ENCODE measurements at regions not wholly inside any gene's neighbourhood (a gene's known extent, or its start where the extent isn't known, plus 50 kb on each side); places are given as distances from the start of the nearest gene placed in this dataset.

GRCh38 chr4:126023896-126024295 is 709.1 kb downstream of the FAT4 start:
- Histone ChIP-seq H3K27me3 (ENCODE audit: control insufficient read depth, insufficient read depth, low read length) (no peaks in the 10 kb centered on the region), H3K9me3 (ENCODE audit: control insufficient read depth, insufficient read depth, low read depth, low read length) (no peaks in the 10 kb centered on the region), H3K27ac (ENCODE audit: insufficient read depth, low read length) (no peak overlapping the region), H3K36me3 (ENCODE audit: control insufficient read depth, insufficient read depth, low read length) (no peaks in the 10 kb centered on the region), H3K4me1 (ENCODE audit: control insufficient read depth, extremely low read depth, insufficient read depth, low read length) (no peaks in the 10 kb centered on the region), H3K79me2 (ENCODE audit: control insufficient read depth, insufficient read depth, low read length) (no peaks in the 10 kb centered on the region), H4K20me1 (ENCODE audit: control insufficient read depth, extremely low read depth, insufficient read depth, low read length) (no peaks in the 10 kb centered on the region), H3K9ac (ENCODE audit: insufficient read depth, low read length) (no peak overlapping the region), H3K4me2 (ENCODE audit: extremely low read depth, insufficient read depth, low read length) (no peak overlapping the region), H2AFZ (ENCODE audit: low read length) (no peak overlapping the region), H3K4me3 (replicated peaks in 1 of 4; ENCODE audit: control extremely low read depth in 1 of 4, insufficient read depth in 1 of 4, low read depth in 3 of 4, low read length in 4 of 4) (no peak overlapping the region)
- peak; percentile 15 to 65 for DNase-seq (ENCODE audit: low read depth in 2 of 2)
- TF ChIP-seq EZH2 (IDR thresholded peaks at IDR 0.05; ENCODE audit: low read length, missing control alignments) = no peak
- TF ChIP-seq CTCF (conservative IDR thresholded peaks at IDR 0.05 in 1 of 2, IDR thresholded peaks at IDR 0.05 in 1 of 2; ENCODE audit: low read depth in 1 of 2, low read length in 2 of 2) = no peak

GRCh38 chr4:126027601-126028000 is 712.8 kb downstream of the FAT4 start:
- no peak overlapping the region for H3K9ac ChIP-seq (ENCODE audit: insufficient read depth, low read length)
- no peak overlapping the region for H3K4me3 ChIP-seq (replicated peaks in 1 of 4; ENCODE audit: control extremely low read depth in 1 of 4, insufficient read depth in 1 of 4, low read depth in 3 of 4, low read length in 4 of 4)
- no peaks in the 10 kb centered on the region for H3K79me2 ChIP-seq (ENCODE audit: control insufficient read depth, insufficient read depth, low read length)
- no peaks in the 10 kb centered on the region for H3K4me1 ChIP-seq (ENCODE audit: control insufficient read depth, extremely low read depth, insufficient read depth, low read length)
- H3K27ac ChIP-seq (ENCODE audit: insufficient read depth, low read length) = no peak overlapping the region
- H3K9me3 ChIP-seq (ENCODE audit: control insufficient read depth, insufficient read depth, low read depth, low read length) = no peaks in the 10 kb centered on the region
- no peaks in the 10 kb centered on the region for H4K20me1 ChIP-seq (ENCODE audit: control insufficient read depth, extremely low read depth, insufficient read depth, low read length)
- H3K36me3 ChIP-seq (ENCODE audit: control insufficient read depth, insufficient read depth, low read length) = no peaks in the 10 kb centered on the region
- DNase-seq (ENCODE audit: low read depth in 2 of 2) = no peak
- H3K27me3 ChIP-seq (ENCODE audit: control insufficient read depth, insufficient read depth, low read length) = no peaks in the 10 kb centered on the region
- no peak for TF ChIP-seq EZH2 (IDR thresholded peaks at IDR 0.05; ENCODE audit: low read length, missing control alignments)
- TF ChIP-seq CTCF (conservative IDR thresholded peaks at IDR 0.05 in 1 of 2, IDR thresholded peaks at IDR 0.05 in 1 of 2; ENCODE audit: low read depth in 1 of 2, low read length in 2 of 2) = no peak
- no peak overlapping the region for H2AFZ ChIP-seq (ENCODE audit: low read length)
- no peak overlapping the region for H3K4me2 ChIP-seq (ENCODE audit: extremely low read depth, insufficient read depth, low read length)

- DNase-seq (ENCODE audit: low read depth in 2 of 2) = peak; percentile 66 to 68
- H3K4me1 ChIP-seq (ENCODE audit: control insufficient read depth, extremely low read depth, insufficient read depth, low read length) = no peaks in the 10 kb centered on the region
- H2AFZ ChIP-seq (ENCODE audit: low read length) = no peak overlapping the region
- no peaks in the 10 kb centered on the region for H3K79me2 ChIP-seq (ENCODE audit: control insufficient read depth, insufficient read depth, low read length)
- no peaks in the 10 kb centered on the region for H4K20me1 ChIP-seq (ENCODE audit: control insufficient read depth, extremely low read depth, insufficient read depth, low read length)
- no peak for TF ChIP-seq CTCF (conservative IDR thresholded peaks at IDR 0.05 in 1 of 2, IDR thresholded peaks at IDR 0.05 in 1 of 2; ENCODE audit: low read depth in 1 of 2, low read length in 2 of 2)
- TF ChIP-seq EZH2 (IDR thresholded peaks at IDR 0.05; ENCODE audit: low read length, missing control alignments) = no peak
- H3K4me2 ChIP-seq (ENCODE audit: extremely low read depth, insufficient read depth, low read length) = no peak overlapping the region
- no peak overlapping the region for H3K27ac ChIP-seq (ENCODE audit: insufficient read depth, low read length)
- no peak overlapping the region for H3K4me3 ChIP-seq (replicated peaks in 1 of 4; ENCODE audit: control extremely low read depth in 1 of 4, insufficient read depth in 1 of 4, low read depth in 3 of 4, low read length in 4 of 4)
- H3K36me3 ChIP-seq (ENCODE audit: control insufficient read depth, insufficient read depth, low read length) = no peaks in the 10 kb centered on the region
- H3K27me3 ChIP-seq (ENCODE audit: control insufficient read depth, insufficient read depth, low read length) = no peaks in the 10 kb centered on the region
- no peaks in the 10 kb centered on the region for H3K9me3 ChIP-seq (ENCODE audit: control insufficient read depth, insufficient read depth, low read depth, low read length)
- no peak overlapping the region for H3K9ac ChIP-seq (ENCODE audit: insufficient read depth, low read length)
Measured at GRCh38 chr4:126028876-126029275, 714.1 kb downstream of the FAT4 start.

Measured in fibroblast of lung (primary cell).